ENCODE measurements at regions not wholly inside any gene's neighbourhood (a gene's known extent, or its start where the extent isn't known, plus 50 kb on each side); places are given as distances from the start of the nearest gene placed in this dataset.
"Not testable (repeated sequence)": the region's sequence is repeated elsewhere in the genome, so short reads cannot be mapped to it uniquely, and the experiment has no call there.

DNA sequence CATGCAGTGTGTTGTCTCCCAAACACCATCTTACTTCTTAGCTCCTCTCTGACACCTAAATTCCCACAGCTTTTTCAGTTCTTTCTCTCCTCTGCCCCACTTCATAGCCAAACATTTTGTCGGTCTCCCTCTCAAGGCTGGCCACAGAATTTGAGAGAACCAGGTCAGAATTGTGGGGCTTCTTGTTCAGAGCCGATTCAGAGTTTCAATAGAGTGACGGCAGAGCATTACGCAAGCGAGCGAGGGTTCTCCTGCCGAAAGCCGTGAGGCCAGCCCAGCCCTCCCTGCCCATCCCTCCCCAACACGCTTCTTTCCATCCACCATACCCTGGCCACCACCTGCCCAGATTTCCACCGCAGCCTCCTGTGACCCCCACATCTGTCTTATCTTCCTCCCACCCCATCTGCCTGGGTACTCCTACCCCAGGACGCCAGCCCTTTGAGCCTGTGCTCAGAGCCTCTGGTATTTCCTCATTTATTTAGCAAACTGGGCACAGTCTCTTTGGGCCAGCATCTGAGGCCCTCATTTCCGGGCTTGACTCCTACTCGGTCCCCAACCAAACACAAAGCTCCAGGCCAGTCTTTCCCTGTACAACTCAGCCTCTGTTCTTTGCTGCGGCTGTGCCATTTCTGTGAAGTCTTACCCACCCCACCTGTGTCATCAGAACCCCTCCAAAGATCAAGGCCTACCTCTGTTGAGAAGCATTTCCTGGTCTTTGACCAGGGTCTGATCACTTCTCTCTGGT is 70.0 kb upstream of the MAP4K4 start:
- TF ChIP-seq, protein P1, sequence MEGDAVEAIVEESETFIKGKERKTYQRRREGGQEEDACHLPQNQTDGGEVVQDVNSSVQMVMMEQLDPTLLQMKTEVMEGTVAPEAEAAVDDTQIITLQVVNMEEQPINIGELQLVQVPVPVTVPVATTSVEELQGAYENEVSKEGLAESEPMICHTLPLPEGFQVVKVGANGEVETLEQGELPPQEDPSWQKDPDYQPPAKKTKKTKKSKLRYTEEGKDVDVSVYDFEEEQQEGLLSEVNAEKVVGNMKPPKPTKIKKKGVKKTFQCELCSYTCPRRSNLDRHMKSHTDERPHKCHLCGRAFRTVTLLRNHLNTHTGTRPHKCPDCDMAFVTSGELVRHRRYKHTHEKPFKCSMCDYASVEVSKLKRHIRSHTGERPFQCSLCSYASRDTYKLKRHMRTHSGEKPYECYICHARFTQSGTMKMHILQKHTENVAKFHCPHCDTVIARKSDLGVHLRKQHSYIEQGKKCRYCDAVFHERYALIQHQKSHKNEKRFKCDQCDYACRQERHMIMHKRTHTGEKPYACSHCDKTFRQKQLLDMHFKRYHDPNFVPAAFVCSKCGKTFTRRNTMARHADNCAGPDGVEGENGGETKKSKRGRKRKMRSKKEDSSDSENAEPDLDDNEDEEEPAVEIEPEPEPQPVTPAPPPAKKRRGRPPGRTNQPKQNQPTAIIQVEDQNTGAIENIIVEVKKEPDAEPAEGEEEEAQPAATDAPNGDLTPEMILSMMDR (IDR thresholded peaks at IDR 0.05; ENCODE audit: control insufficient read depth, extremely low read depth, insufficient read depth), result no peak
- DNase-seq (ENCODE audit: low read depth), result no peak
- H3K4me3 ChIP-seq (ENCODE audit: low read depth, low read length), result no peak overlapping the region

DNA sequence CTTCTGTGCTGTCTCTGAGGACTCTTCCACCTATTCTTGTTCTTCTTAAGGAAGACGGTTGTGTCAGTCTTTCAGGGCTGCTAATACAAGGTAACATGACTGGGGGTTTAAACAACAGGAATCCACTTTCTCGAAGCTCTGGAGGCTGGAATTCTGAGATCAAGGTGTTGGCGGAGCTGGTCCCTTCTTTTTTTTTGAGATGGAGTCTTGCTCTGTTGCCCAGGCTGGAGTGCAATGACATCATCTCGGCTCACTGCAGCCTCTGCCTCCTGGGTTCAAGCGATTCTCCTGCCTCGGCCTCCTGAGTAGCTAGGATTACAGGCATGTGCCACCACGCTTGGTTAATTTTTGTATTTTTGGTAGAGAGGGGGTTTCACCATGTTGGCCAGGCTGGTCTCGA is 71.7 kb upstream of the MAP4K4 start:
- H3K4me3 ChIP-seq (ENCODE audit: low read depth, low read length); DNase-seq (ENCODE audit: low read depth): not testable (repeated sequence)

DNA sequence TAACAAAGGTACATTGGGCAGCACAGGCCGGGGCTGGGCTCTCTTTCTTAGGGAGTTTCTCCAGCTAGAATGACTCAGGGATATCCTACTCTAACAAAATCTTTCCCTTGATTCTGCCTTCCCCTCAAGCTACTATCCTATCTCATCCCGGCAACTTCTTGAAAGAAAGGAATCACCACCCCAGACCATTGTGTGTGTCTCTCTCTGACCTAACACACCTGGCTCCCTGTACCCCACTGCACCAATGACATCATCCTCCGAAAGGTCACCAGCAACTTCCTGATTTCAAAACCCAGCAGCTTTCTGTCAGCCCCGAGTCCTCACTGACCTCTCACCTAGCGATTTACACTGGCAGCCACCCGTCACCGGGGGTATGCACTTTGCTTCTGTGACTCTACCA is 72.1 kb upstream of the MAP4K4 start:
- no peak overlapping the region for H3K4me3 ChIP-seq (ENCODE audit: low read depth, low read length)
- no peak for DNase-seq (ENCODE audit: low read depth)

DNA sequence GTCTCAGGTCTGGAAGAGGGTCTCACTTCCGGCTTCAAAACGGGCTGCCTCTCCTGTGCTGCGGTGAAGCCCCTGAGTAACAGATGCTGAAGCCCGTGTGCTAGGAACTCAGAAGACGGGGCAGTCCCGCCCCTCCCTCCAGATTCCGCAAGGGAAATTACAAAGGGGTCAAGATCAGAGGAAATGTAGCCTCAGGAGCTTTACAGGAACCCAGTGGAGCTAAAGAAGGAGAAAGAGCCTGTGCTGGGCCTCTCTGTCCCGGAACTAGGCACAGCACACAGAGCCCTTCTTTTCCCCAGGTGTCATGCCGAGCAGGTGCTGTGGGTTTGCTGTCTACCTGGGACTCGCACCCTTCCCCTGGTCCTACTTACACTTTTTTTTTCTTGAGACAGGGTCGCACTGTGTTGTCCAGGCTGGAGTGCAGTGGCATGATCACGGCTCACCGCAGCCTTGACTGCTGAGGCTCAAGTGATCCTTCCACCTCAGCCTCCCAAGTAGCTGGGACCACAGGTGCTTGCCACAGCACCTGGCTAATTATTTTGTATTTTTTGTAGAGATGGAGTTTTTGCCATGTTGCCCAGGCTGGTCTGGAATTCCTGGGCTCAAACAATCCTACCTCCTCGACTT is 72.7 kb upstream of the MAP4K4 start:
- TF ChIP-seq, protein P1 (IDR thresholded peaks at IDR 0.05; ENCODE audit: control insufficient read depth, extremely low read depth, insufficient read depth), result no peak
- H3K4me3 ChIP-seq (ENCODE audit: low read depth, low read length), result no peak overlapping the region
- no peak for DNase-seq (ENCODE audit: low read depth)

More for the DNA sequence above, 72.1 kb upstream of the MAP4K4 start:
- TF ChIP-seq, protein P1 (IDR thresholded peaks at IDR 0.05; ENCODE audit: control insufficient read depth, extremely low read depth, insufficient read depth), result no peak

DNA sequence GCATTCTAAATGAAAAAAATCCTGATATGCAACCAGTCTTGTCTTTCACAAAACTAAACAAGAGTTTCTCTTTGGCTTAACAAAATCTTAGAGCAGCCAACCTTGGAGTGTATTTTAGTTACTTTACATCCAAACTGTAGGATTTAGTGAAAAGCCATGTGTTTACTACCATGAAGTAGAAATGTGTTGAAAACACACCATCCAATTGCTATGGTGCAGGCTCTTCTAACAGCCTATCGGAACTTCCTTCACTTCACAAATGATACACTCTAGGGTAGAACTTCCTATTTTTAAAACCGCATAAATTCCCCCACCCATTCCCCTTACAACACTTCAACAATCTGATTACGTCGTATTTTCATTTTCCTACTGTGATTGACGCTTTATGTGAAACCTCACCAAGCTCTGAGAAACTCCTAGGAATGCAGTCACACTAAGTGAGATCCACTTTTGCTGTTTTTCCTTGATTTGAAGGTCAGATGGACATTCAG is 74.4 kb upstream of the MAP4K4 start:
- DNase-seq (ENCODE audit: low read depth), result no peak
- TF ChIP-seq, protein P1 (IDR thresholded peaks at IDR 0.05; ENCODE audit: control insufficient read depth, extremely low read depth, insufficient read depth), result no peak
- H3K4me3 ChIP-seq (ENCODE audit: low read depth, low read length), result no peak overlapping the region

DNA sequence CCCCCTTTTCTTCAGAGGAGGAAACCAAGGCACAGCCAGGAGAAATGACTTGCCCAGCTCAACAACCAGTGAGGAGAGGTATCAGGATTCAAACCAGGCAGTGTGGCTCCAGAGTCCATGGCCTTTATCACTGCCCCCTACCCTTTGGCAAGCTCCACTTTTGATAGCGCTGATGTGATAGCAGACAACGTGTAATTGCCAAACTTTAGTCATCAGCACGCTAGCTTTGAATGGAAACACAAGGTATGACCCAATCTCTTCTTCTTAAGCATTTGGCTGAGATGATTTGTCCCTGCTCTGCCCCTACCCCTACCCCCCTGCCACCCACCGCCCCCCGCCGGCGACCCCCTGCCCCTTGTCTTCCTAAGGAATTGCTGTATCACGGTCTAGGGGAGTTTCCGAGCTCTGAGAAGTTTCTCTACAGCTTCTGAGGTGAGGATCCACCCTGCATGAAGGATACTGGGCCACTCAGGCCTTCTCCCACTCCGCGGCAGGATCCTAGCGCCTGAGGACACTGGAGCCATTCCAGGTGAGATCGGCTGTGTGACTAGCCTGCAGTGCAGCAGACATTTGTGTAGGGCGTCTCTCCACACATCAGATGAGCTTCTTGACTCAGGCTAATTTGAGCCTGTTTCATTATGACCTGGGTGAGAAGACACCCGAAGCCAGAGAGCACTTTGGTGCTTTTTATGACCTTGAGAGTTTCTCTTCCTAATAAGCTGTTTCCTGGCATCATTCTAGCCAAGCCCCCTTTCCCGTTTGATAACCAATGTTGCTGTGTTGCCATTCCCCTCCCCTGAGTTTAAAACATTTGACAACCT is 75.1 kb upstream of the MAP4K4 start:
- DNase-seq (ENCODE audit: low read depth), result no peak
- H3K4me3 ChIP-seq (ENCODE audit: low read depth, low read length), result no peak overlapping the region
- TF ChIP-seq, protein P1 (IDR thresholded peaks at IDR 0.05; ENCODE audit: control insufficient read depth, extremely low read depth, insufficient read depth), result no peak

DNA sequence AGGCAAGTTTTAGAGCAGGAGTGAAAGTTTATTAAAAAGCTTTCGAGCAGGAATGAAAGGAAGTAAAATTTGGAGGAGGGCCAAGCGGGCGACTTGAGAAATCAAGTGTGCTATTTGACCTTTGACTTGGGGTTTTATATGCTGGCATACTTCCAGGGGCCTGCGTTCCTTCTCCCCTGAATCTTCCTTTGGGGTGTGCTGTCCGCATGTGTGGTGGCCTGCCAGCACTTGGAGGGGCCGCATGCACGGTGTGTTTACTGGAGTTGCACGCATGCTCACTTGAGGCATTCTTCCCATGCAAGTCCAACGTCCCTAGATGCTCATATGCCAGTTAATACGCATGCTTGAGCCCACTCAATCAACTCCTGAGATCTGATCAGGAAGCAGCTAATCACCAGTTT is 78.3 kb upstream of the MAP4K4 start:
- DNase-seq (ENCODE audit: low read depth), result no peak
- no peak overlapping the region for H3K4me3 ChIP-seq (ENCODE audit: low read depth, low read length)
- TF ChIP-seq, protein P1 (IDR thresholded peaks at IDR 0.05; ENCODE audit: control insufficient read depth, extremely low read depth, insufficient read depth), result no peak
